AG08396 (cell line): ENCODE measurements at regions not wholly inside any gene's neighbourhood (a gene's known extent, or its start where the extent isn't known, plus 50 kb on each side); places are given as distances from the start of the nearest gene placed in this dataset.
"Not testable (repeated sequence)": the region's sequence is repeated elsewhere in the genome, so short reads cannot be mapped to it uniquely, and the experiment has no call there.

Experiments
- DNase-seq: peaks from one replicate; pipeline ENCODE4 v3.0.0; 2012; ENCODE audit warnings: low spot score, mixed read lengths

DNA sequence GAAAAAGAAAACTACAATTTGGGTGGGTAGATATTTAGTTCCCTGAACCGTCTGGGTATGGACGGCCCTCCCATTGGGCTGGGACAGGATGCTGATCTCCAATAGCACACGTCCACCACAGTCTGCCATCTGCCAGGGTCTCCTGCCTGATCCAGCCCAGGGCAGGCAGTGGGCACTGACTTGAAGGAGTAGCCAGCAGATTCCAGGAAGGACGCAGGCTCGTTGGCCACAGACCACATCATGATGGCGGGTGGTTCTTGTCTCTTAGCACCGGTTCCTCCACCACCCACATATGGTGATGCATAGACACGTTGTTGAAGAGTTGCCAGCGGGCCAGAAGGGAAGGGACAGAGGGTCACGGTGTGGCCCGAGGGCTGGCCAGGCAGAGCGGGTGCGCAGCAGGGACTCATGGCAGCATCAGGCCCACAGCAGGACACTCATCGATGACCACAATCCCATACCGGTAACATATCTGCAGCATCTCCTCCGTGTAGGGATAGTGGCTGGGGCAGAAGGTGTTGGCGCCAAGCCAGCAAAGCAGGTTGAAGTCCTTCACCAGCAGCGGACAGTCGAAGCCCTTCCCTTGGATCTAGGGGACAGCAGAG is 155.8 kb upstream of the FAM174A start:
- DNase-seq: not testable (repeated sequence)

- DNase-seq: not testable (repeated sequence)
Observed at GRCh38 chr5:100364757-100365478, 170.3 kb upstream of the FAM174A start.

DNA sequence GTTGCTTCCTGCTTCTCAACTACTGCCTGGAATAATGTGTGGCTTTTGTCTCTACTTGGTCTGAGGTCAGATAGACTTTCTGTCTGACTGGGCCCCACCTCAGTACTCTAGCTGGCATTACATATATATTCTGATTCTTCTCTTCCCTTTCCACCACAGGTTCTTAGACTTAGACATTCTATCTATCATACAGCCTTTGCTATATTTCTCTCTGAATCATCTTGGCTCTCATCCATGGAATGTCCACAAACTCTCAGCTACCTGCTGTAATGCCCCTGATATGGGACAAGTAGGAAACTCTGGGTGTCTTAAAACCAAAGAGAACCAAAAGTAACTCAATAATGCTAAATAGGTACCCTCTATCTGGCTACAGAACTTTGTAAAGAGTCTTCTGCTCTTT is 170.8 kb upstream of the FAM174A start:
- DNase-seq: not testable (repeated sequence)

DNA sequence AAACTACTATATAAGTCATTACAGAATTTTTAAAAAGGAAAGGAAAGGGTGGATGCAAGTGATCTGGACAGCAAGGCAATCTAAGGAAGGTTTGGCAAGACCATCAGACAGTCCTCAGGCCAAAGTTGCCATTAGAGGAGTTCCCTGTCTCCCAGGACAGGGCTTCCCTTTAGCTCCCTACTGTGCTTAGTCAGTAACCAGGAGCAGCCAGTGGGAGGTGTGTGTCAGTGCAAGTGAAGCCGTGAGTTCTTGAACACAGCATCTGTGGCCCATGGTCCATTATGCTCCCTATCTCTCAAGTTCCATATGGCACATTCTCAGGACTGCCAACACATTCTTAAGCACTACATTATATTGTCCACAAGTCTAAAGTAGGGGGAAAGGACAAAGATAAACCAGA is 175.2 kb upstream of the FAM174A start:
- not testable (repeated sequence) for DNase-seq

GRCh38 chr5:100346269-100346668 is 188.9 kb upstream of the FAM174A start:
- not testable (repeated sequence) for DNase-seq

GRCh38 chr5:100341485-100341884 is 193.7 kb upstream of the FAM174A start:
- DNase-seq: not testable (repeated sequence)

- DNase-seq: no peak
Observed at GRCh38 chr5:100322483-100322882, 212.7 kb upstream of the FAM174A start.

GRCh38 chr5:100319885-100320284 is 215.3 kb upstream of the FAM174A start:
- no peak for DNase-seq

GRCh38 chr5:100313657-100314056 is 221.5 kb upstream of the FAM174A start:
- DNase-seq: no peak

- DNase-seq: no peak
Observed at GRCh38 chr5:100311806-100312205, 223.4 kb upstream of the FAM174A start.

GRCh38 chr5:100306000-100306399 is 229.2 kb upstream of the FAM174A start:
- no peak for DNase-seq

GRCh38 chr5:100303216-100303615 is 232.0 kb upstream of the FAM174A start:
- no peak for DNase-seq

- DNase-seq: no peak
Observed at GRCh38 chr5:100299261-100299660, 235.9 kb upstream of the FAM174A start.

DNA sequence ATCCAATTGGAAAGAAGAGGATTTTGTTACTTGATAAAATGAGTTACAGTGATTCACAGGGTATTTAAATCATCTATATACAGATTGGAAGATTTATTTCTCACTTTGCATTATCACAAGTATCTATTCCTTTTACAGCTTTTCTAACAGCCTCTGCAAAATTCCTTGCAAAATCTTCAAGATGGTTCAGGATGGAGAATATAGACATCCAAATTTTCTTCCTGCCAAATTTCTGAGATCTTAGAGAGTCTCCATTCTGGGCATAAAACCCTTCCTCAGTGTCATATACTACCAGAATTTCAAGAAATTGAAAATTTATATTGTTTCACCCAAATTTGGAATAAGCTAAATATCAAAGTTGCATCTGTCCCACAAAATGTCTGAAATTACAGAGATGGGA is 259.1 kb upstream of the FAM174A start:
- DNase-seq: no peak

DNA sequence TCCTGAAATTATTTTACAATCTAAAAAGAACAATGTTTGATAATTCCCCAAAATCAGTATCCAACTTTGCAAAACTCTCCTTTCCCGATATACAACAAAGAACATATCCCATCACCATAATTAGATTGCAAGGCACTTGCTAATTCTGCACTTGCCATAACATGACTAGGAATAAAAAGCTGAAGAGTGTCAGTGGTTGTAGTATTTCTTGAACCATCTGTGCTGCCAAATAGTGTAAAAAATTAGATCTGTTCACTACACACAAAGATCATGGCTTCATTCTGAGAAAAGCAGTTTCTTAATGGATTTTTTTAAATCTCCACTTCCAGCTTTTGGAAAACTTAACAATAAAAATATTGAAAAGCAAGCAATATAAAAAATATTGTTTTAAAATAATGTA is 259.5 kb upstream of the FAM174A start:
- DNase-seq: no peak

GRCh38 chr5:100273846-100274580 is 261.2 kb upstream of the FAM174A start:
- no peak for DNase-seq

DNA sequence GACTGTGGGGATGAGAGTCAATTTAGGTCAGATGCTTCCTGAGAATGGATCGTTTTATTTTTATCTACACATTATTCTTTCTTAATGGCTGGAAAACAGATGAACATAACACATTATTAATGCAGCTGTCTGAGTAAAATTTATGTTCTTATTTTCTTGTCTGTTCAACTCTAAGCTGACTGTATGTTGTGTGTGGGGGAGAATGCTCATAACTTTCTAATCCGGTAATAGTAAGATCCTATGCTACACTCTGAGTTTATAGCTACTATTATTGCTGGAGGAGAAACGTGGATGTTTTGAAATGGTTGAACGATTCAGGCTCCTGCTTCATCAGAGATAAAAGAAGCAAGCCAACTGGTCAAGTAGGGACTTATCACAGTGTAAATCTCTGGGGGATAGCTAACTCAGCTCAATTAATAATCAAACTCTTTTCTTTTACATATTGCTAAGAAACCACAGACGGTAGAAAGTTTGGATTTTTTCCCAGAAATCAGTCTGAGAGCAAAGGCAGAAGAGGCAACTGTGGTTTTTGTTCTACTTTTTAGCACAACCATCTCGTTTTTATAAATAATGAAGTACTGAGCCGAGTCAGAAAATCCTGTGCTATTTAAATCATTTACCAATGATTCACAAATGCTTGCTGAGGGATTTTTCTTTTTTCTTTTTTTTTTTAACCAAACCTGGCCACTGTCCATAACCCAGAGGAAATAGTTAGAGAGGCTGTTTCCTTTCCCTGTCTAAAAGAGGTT is 265.0 kb upstream of the FAM174A start:
- no peak for DNase-seq

DNA sequence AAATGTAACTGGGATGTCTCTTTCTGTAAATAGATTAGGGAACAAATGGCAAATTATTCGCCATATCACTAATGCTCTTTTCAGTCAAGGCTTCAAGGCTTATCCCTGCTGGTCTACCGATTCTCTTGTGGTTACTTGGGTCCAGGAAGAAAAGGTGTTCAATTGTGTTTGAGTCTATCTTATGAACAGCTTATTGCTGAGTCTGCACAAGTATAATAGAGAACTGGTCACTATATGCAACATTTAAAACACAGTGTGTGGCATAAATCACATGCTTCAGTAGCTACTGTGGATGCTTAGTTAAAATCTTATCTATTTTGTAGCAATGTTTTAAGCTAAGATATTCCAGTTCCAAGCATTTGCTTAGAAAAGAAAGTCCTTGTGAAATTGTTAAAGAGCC is 274.2 kb upstream of the FAM174A start:
- DNase-seq: no peak

- no peak for DNase-seq
Observed at GRCh38 chr5:100252944-100253343, 282.2 kb upstream of the FAM174A start.

- no peak for DNase-seq
Observed at GRCh38 chr5:100252037-100252436, 283.1 kb upstream of the FAM174A start.

- no peak for DNase-seq
Observed at GRCh38 chr5:100249884-100250269, 285.3 kb upstream of the FAM174A start.

- no peak for DNase-seq
Observed at GRCh38 chr5:100249211-100249883, 285.8 kb upstream of the FAM174A start.
